Frontal cortex (tissue), 3 donors: ENCODE measurements at regions not wholly inside any gene's neighbourhood (a gene's known extent, or its start where the extent isn't known, plus 50 kb on each side); places are given as distances from the start of the nearest gene placed in this dataset.
"Not testable (repeated sequence)": the region's sequence is repeated elsewhere in the genome, so short reads cannot be mapped to it uniquely, and the experiment has no call there.

Experiments
- DNase-seq, 2 donors: peaks; one replicate each; pipeline ENCODE4 v3.0.0; 2012; ENCODE audit warnings: low spot score in 2 of 2
- FAIRE-seq: peaks from 2 replicates; lab custom pipeline; 2012; peaks lifted over from hg19 to GRCh38; lab: Jason Lieb, UNC
- donor health status: control.
- donor health status: control.
- donor health status: control.

DNA sequence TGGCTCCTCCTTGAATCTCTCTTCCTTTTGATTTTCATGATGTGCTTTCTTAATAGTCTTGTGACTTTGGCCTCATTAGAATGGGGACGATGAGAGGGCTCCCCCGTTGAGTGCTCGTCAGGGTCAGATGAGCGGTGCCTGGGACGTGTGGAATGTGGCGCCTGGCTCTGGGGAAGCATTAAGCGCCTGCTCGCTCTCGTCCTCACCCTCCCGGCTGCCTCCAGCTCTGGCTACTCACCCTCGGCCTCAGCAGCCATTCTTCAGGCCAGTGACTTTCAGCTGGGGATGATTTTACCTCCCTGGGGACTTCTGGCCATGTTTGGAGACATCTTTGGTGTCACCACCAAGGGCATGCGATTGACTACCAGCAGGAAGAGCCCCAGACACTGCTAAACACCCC lies 69.7 kb downstream of the RPS6KA4 start:
- DNase-seq = no peak
- FAIRE-seq = no peak

DNA sequence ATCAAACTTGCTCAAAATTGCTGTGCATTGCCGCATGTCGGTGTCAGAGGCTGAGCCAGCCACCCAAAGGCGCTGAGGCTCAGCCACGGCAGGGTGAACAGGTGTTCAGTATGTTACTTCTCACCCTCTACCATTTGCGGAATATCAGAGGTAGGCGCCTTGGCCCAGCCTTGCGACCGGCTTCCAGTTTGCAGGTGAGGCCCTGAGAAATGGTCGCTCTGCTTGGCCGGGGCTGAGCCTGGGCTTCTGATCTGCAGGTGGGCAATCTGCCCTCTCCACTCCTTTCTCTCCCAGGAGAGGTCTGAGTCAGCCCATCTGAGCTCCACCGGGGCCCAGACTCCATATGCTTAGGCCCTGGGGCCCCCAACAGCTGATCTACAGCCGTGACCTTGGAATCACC lies 71.0 kb downstream of the RPS6KA4 start:
- DNase-seq (no peak), FAIRE-seq (no peak)

DNA sequence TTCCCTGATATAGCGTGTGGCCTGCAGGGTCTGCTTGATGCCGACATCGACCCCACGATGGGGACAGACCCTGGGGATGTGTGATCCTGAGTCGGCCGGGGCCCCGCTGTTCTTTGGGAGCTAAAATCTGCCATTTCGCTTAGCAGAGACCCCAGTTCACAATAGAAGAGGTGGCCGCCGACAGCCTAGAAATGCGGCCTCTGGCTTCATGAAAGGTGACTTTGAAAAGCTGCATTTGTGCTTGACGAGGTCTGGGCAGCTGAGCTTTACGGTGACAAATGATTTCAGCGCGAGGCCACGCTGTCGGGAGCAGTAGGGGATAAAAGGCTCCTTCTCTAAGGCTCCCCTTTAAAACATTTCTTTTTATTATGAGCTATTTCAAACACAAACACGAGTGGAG lies 71.7 kb downstream of the RPS6KA4 start:
- DNase-seq = no peak

DNA sequence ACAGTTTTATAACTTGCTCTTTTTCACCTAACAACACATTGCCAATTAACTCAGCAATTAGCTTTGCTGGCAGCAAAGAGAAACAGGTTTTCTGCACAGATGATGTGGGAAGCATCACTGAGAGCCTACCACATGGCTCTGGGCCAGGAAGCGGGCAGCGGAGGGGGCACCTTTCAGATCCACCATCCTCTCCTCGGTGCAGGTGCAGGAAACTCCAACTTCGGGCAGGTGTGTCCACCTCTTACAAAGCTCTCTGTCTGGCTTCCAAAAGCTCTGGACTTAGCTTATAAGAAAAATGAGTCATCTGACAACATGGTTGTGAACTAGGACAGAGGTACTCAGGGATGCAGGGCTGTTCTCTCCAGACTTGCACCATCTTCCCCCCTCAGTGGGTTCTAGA lies 77.0 kb downstream of the RPS6KA4 start:
- FAIRE-seq (no peak), DNase-seq (no peak)

More for the DNA sequence above, 71.7 kb downstream of the RPS6KA4 start:
- no peak for FAIRE-seq

DNA sequence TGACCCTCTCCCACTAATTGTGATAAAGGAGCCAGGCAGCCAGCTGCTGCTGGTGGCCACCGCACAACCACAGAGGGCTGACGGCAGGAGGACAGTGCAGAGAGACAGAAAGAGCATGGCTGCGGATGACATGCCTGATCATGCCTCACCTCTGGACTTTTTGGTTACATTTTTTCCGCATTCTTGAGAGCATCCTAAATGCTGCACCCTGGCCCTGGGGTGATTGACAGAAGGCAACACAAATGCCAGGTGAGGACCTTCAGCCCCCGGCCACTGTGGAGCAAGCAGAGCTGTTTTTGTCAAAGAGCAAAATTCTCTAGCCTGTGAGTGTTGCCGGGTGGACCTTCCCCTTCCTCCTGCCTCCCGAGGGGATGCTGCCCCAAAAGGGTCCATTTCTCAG lies 78.5 kb downstream of the RPS6KA4 start:
- DNase-seq = no peak
- FAIRE-seq = no peak

DNA sequence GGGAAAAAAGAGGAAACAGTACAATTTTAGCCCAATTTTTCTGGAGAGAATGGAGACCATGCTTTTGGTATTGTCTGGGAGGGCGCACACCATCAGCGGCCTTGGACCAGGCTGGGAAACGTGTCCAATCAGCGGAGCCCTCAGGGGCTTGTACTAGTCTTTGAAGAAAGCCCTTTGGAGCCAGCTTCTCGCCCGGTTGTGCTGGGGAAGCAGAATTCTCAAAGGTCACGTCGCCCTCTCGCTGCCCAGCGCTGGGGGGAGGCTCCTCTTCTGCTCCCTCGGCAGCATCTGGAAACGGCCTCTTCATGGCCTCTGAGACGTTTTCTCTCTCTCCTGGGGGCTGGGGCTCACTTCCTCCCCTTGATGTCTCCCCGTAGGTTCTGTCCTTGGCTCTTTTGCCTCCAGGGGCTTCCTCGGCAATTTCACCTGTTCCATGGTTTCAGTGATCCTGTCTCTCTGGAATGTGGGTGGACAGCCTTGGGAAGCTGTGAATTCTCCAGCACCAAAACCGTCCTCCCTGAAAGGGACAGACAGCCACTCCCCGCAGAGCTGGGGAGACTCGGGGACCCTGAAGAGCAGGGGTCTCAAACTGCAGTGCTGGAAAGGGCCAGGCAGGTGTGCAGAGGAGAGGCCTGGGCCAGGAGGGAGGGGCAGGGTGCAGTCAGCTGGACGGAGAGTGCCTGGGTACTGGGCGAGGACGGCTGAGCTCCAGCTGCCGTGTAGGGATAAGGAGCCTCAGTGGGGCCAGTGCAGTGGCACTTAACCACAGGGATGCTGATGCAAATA lies 80.2 kb downstream of the RPS6KA4 start:
- DNase-seq = no peak
- no peak for FAIRE-seq

DNA sequence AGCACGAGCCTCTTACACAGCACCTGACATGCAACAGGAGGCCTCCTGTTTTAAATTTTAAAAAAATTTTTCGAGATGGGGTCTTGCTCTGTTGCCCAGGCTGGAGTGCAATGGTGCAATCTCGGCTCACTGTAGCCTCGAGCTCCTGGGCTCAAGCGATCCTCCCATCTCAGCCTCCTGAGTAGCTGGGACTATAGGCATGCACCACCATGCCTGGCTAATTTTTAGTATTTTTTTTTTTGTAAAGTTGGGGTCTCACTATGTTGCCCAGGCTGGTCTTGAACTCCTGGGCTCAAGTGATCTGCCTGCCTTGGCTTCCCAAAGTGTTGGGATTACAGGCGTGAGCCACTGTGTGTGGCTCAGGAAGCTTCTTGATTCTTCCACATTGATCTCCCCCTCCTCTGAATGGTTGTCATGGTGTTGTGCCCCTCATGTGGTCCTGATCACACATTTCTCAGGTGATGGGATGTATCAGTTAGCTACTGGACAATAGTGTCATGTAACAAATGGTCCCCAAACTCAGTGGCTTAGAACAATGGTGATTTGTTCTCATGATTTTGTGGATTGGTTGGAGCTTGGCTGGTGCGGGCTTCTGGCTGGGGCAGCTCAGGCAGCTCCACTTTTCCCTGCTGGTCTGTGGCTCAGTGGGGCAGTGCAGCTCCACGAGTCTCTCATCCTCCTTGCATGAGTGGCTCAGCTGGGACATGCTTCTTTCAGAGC lies 81.0 kb downstream of the RPS6KA4 start:
- FAIRE-seq, DNase-seq: not testable (repeated sequence)

DNA sequence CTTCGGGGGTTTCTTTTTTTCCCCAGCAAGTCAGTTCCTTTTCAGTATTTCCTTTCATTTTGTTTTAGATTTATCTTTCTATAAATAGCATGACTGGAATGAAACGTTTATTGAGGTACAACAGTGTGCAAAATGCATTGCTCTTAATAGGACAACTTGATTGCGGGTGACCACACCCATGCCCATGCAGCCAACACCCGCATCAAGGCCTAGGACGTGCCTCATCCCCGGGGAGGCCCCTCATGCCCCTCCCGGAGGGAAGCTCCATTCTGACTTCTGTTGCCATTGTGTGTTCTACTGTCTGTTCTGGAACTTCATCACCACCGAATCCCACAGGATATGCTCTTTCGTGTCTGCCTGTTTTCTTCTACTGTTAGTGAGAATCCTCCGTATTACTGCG lies 82.2 kb downstream of the RPS6KA4 start:
- FAIRE-seq (no peak), DNase-seq (no peak)

DNA sequence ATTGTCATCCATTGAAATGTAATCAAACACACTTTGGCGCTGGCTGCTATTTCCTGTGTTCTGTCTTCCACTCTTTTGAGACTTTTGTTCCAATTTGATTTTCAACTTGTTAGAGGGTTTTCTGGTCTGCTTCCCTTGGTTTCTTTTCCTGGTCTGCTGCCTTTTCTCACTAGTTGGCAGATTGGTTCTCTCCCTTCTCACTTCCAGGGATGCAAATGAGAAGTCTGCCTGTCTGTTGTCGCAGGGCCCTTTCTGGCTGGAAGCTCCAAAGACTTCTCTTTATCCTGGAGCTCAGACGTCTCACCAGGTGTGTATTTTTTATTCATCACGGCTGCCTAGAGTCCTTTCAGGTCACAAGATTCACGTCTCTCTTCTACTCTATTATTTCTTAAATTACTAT lies 84.0 kb downstream of the RPS6KA4 start:
- DNase-seq = no peak
- no peak for FAIRE-seq

DNA sequence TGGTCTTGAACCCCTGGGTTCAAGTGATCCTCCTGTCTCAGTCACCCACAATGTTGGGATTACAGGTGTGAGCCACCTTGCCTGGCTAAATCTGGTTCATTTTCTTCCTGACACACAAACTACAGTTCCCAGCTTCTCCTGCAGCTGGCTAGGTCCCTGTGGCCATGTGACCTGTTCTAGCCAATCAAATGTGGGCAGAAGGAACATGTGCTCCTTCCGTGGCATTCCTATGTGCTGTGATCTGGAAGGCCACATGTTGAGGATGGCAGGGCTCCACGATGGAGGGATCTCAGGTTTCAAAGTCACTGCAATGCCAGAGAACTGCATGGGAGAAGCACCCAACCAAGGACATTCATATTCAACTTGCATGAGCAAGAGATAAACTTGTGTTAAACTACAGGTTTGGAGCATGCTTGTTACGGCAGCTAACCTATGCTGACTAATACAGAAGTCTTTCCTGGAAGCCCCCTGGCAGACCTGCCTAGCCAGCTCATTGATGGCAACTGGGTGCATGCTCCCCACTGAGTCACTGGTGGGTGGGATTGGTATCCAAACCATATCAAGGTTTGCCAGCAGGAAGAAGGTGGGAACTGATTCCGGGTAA lies 86.0 kb downstream of the RPS6KA4 start:
- FAIRE-seq (no peak), DNase-seq (no peak)

DNA sequence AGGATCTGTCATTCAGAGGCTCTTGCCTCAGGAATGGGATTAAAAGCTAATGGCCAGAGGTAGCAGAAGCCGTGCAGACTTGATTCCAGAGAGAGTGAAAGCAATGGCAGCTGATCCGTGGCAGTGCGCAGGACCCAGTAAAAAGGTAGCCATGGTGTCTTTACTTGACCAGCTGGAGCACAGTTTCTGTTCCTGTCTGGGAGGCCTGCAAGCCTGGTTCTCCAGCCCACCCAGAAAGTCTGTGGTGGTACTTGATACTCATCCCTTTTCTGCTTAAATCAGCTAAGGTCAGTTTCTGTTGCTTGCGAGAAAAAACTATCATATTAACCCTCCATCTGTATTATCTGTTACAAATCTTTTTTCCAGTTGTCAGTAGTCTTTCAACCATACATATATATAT lies 86.7 kb downstream of the RPS6KA4 start:
- FAIRE-seq (no peak), DNase-seq (no peak)

DNA sequence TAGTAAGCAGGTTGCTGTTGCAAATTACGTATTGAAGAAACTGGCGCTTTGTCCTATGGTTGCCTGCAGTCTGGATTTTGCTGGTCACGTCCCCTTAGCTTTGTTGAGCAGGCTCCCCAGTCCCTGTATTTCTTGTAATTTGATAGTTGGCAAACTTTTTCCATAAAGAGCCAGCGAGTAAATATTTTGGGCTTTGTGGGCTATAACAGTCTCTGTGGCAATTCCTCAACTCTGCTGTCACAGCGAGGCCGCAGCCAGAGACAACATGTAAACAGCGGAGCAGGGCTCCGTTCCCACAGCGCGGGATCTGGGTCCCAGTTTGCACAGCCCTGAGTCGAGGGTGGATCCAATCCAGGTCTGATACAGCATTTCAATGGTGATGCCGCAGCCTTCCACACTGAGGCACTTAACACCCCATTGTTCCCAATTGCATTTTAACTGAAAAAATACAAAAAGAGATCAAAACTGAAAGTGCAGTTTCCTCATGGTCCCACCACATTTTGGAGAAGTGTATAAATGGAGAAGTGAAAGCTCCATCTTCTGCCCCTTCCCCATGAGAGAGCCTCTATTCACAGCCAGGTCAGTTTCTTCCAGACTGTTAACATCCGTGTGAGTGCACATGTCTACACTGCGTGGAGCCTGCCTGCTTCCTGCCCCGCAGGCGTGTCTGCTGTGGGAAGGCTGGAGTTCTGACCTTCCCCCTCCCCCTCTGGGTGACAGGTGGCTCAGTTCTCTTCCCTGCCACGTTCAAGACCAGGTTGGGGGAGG lies 89.1 kb downstream of the RPS6KA4 start:
- FAIRE-seq (no peak), DNase-seq (no peak)

DNA sequence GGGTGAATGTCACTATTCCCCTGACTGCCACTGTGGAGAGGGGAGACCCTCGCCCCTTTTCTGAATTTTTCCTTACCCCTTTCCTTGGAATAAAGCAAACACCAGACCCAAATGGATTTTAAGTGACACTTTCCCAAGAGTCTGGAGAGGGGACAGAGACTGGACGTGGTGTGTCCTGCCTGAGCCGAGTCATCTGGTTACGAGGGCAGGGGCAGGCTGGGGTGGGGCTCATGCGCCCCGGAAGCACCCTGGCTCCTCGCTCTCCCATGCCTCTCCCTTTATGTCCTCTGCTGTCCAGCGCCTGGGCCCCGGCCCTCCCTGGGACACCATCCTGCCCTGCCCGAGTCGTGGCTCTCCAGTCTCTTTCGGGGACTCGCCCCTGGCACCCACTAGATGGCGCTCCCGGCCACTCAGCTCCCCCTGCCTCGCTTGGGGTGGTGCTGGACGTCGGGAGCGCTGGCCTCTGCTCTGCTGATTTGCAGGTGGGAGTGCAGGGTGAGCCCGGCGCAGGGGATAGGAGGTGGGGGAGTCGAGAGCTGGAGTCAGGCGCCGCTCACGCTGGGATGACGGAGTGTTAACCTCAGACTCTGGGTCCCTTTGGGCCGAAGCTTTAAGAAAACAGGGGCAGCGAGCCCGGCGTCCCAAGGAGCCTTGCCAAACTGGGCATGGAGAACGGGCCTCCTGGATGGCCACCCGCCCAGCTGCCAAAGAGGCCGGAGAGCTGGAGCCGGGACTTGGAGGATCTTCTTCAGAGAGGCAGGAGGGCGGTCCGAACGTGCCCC lies 89.8 kb downstream of the RPS6KA4 start:
- FAIRE-seq = no peak

DNA sequence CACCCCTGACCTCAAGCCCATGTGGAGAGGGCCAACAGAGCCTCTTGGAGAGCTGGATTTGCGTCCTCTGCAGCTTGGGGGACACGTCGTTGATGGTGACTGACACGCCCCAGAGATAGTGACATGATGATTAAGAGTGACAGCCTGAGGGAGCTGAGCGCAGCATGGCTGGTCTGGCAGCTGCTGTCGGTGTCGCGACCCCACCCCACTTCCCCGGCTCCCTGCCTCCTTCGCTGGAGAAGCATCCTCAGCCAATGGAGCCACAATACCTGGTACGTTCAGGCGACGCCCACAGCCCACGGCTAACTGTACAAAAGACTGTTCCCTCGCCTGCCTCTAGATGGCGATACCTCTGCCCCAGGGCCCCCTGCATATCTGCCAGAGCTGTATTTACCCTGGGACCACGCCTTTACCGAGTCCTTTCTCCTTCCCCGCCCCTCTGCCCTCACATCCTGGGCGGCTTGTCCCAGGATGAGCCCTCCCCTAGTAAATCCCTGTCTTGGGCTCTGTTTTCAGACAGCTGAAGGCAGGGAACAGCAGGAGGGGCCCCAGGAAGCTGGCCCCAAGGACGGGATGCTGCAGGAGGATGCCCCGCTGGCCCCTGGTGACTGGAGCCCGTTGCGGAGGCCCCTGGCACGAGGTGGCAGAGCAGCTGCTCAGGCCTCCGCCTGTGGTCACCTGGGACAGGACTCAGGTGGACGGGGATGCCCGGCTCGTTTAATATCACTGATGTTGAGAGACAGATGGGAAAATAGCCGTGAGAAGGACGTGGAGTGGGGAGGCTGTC lies 90.6 kb downstream of the RPS6KA4 start:
- DNase-seq = peak in 1 of 2 donors; percentile 64
- FAIRE-seq = no peak

More for the DNA sequence above, 89.8 kb downstream of the RPS6KA4 start:
- DNase-seq = peak; percentile 38 to 80

DNA sequence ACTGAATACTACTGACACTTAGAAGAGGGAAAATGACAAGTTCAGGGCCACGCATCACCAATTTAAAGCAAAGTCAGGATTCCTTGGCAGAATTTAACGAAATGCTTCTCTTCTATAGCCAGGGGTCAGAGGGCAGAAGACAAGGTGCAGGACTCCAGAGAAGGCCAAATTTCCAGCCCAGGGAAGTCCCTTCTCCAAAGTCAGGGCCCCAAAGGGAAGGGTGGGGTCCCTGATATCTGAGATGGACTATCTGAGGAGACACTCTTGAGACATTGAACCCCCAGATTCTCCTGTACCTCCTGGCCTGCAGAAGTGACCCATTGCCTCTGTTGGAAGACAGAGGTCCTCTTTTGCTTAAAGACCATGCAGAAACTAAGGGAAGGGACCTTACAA lies 91.2 kb downstream of the RPS6KA4 start:
- DNase-seq = no peak

DNA sequence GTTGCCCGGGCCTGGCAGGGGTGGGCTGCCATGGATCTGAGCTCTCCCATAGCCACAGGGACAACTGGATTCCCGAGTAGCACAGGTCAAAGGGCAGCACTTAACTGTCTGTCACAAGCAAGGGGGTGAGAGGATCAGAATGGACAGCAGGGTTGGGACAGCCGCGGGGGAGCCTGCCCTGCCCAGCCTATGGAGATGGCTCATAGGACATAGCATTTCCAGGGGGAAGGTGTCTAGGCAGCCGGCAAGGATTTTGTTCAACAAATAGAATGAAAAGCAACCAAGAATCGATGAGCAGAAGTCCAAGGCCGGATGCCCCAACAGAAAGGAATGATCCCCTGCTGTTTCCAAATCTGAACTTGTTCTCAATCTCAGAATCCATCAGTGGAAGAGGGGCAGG lies 92.9 kb downstream of the RPS6KA4 start:
- no peak for FAIRE-seq
- no peak for DNase-seq

More for the DNA sequence above, 91.2 kb downstream of the RPS6KA4 start:
- FAIRE-seq = no peak

DNA sequence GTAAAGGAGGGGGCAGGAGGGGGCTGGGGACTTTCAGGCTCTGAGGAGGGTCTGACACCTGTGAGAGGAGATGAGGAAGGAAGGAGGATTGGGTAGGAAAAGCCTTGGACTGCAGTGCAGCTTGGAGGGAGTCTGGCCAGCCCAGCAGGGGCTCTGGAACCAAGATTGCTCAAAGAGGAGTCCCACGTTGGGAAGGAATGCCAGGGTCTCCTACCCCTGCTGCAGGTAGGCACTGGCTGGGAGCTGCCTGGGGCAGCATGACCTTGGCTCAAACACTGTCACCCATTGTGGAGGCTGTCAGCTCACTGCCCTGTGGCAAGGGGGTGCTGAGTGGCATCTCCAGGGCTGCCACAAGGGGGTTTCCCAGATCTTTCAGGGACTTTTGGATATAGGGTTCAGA lies 94.5 kb downstream of the RPS6KA4 start:
- no peak for FAIRE-seq
- DNase-seq = no peak

DNA sequence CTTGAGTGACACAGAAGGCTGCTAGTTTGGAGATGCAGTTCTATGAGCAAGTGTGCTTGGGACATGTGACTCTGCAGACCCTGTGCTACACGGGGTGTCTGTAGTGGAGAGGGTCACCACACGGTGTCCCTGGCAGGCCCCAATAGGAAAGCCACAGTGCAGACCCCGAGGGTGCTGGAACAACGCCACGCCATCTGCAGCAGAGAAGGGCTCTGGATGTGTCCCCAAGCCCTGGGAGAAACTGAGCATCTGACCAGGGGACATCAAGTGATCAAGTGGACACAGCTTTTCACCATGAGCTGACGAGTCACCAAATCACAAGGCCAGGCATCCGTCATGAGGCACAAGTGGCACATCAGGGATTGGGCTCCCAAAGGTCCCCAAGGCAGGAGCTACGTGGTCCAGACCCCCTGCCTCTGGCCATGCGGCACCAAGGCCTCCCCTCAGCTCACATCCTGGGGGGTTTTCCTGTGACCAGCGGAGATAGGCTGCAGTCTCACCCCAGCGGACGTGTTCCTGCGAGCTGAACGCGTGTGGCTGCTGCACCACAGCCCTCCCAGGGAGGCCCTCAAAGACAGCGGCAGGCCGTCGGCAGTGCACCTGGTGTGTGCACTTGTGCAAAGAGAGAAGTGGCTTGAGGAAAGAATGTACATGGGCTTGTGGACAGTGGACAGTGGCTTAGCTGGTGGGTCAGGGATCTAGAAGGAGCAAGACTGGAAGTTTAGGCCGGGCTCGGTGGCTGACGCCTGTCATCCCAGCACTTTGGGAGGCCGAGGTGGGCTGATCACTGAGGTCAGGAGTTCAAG lies 96.7 kb downstream of the RPS6KA4 start:
- DNase-seq (no peak), FAIRE-seq (no peak)
